Peyer's patch (tissue), 4 donors: ENCODE measurements at regions not wholly inside any gene's neighbourhood (a gene's known extent, or its start where the extent isn't known, plus 50 kb on each side); places are given as distances from the start of the nearest gene placed in this dataset.

ENCODE experiments used
- CTCF ChIP-seq, 6 experiments: fragments of 450-650 bp in 4 of 6; fragments of 200-600 bp in 2 of 6; sonication (generic) in 1 of 6; IDR thresholded peaks; one replicate each; pipeline ENCODE4 v1.5.1; 2017 to 2019; ENCODE audit warnings: antibody characterized with exemption in 6 of 6, mild to moderate bottlenecking in 3 of 6, moderate library complexity in 1 of 6
- POLR2A ChIP-seq, 2 donors: fragments of 450-650 bp; IDR thresholded peaks; one replicate each; pipeline ENCODE4 v1.5.1; 2017; ENCODE audit warnings: antibody characterized with exemption in 2 of 2, mild to moderate bottlenecking in 2 of 2, moderate library complexity in 2 of 2

GRCh38 chr4:41408150-41408549 is 129.8 kb upstream of the LIMCH1 start:
- no peak for TF ChIP-seq CTCF (IDR thresholded peaks at IDR 0.05)
- no peak for TF ChIP-seq POLR2A (IDR thresholded peaks at IDR 0.05)
